GM12891 (cell line): ENCODE measurements at regions not wholly inside any gene's neighbourhood (a gene's known extent, or its start where the extent isn't known, plus 50 kb on each side); places are given as distances from the start of the nearest gene placed in this dataset.
"Not testable (repeated sequence)": the region's sequence is repeated elsewhere in the genome, so short reads cannot be mapped to it uniquely, and the experiment has no call there.

Experiments used
- DNase-seq: peaks from one replicate; pipeline ENCODE4 v3.0.0; 2011; ENCODE audit warnings: low spot score; ENCODE audit not compliant: insufficient read length
- FAIRE-seq: peaks from 2 replicates; lab custom pipeline; 2011; peaks lifted over from hg19 to GRCh38; lab: Jason Lieb, UNC
- PAX5 ChIP-seq: IDR thresholded peaks from 2 replicates; pipeline ENCODE4 v1.6.1; 2011; ENCODE audit warnings: low read length, moderate library complexity, mild to moderate bottlenecking; ENCODE audit not compliant: insufficient read depth, severe bottlenecking
- POLR2A ChIP-seq: IDR thresholded peaks from 2 replicates; pipeline ENCODE4 v1.6.1; 2011; ENCODE audit warnings: low read depth, low read length, control low read depth
- POLR2AphosphoS5 ChIP-seq: IDR thresholded peaks from 2 replicates; pipeline ENCODE4 v1.6.1; 2011; ENCODE audit warnings: low read depth, low read length, control low read depth
- POU2F2 ChIP-seq: IDR thresholded peaks from 2 replicates; pipeline ENCODE4 v1.6.1; 2011; ENCODE audit warnings: low read depth, mild to moderate bottlenecking, control low read depth, low read length, moderate library complexity
- SPI1 ChIP-seq: IDR thresholded peaks from 2 replicates; pipeline ENCODE4 v1.6.1; 2011; ENCODE audit warnings: low read depth, low read length, control low read depth
- TAF1 ChIP-seq: IDR thresholded peaks from 2 replicates; pipeline ENCODE4 v1.6.1; 2011; ENCODE audit warnings: low read depth, low read length, control low read depth

GRCh38 chrX:124181515-124181914 lies 150.9 kb upstream of the TEX13D start:
- not testable (repeated sequence) for DNase-seq, FAIRE-seq

- DNase-seq (no peak), FAIRE-seq (no peak)
- TF ChIP-seq POLR2AphosphoS5, result no peak
- TF ChIP-seq POU2F2, result no peak
- no peak for TF ChIP-seq TAF1
- no peak for TF ChIP-seq POLR2A
- no peak for TF ChIP-seq SPI1
- no peak for TF ChIP-seq PAX5
Measured at GRCh38 chrX:124190440-124190839, 142.0 kb upstream of the TEX13D start.

- DNase-seq, result no peak
- no peak for FAIRE-seq
- TF ChIP-seq POU2F2, result no peak
- no peak for TF ChIP-seq POLR2AphosphoS5
- TF ChIP-seq POLR2A, result no peak
- no peak for TF ChIP-seq TAF1
Measured at GRCh38 chrX:124194199-124194598, 138.3 kb upstream of the TEX13D start.

- DNase-seq (no peak), FAIRE-seq (no peak)
- TF ChIP-seq SPI1 (no peak), POLR2A (no peak), PAX5 (no peak), TAF1 (no peak)
Measured at GRCh38 chrX:124194901-124195300, 137.6 kb upstream of the TEX13D start.

- FAIRE-seq (no peak), DNase-seq (no peak)
- TF ChIP-seq POLR2A (no peak), TAF1 (no peak), POLR2AphosphoS5 (no peak), POU2F2 (no peak), SPI1 (no peak), PAX5 (no peak)
Measured at GRCh38 chrX:124203311-124203710, 129.1 kb upstream of the TEX13D start.

GRCh38 chrX:124208660-124209059 lies 123.8 kb upstream of the TEX13D start:
- no peak for TF ChIP-seq POU2F2
- TF ChIP-seq POLR2AphosphoS5, result no peak
- TF ChIP-seq PAX5, result no peak
- TF ChIP-seq TAF1, result no peak
- no peak for TF ChIP-seq POLR2A
- TF ChIP-seq SPI1, result no peak
- DNase-seq (no peak), FAIRE-seq (no peak)

GRCh38 chrX:124209792-124210576 lies 122.5 kb upstream of the TEX13D start:
- DNase-seq (no peak), FAIRE-seq (no peak)
- TF ChIP-seq TAF1 (no peak), POLR2AphosphoS5 (no peak), SPI1 (no peak), POLR2A (no peak), POU2F2 (no peak), PAX5 (no peak)

GRCh38 chrX:124211312-124211942 lies 121.0 kb upstream of the TEX13D start:
- FAIRE-seq (peak; percentile 95), DNase-seq (no peak)
- TF ChIP-seq PAX5 (no peak), POLR2A (no peak), TAF1 (no peak), POLR2AphosphoS5 (no peak), POU2F2 (no peak), SPI1 (no peak)

GRCh38 chrX:124212622-124213021 lies 119.8 kb upstream of the TEX13D start:
- FAIRE-seq (peak; percentile 80), DNase-seq (no peak)
- TF ChIP-seq POLR2AphosphoS5 (no peak), POLR2A (no peak), PAX5 (no peak), SPI1 (no peak), POU2F2 (no peak), TAF1 (no peak)

- no peak for DNase-seq
- TF ChIP-seq POLR2A (no peak), TAF1 (no peak), POLR2AphosphoS5 (no peak), POU2F2 (no peak), SPI1 (no peak), PAX5 (no peak)
- no peak for FAIRE-seq
Measured at GRCh38 chrX:124215786-124216185, 116.7 kb upstream of the TEX13D start.
